Heart right ventricle (tissue), 16 donors: ENCODE measurements at regions not wholly inside any gene's neighbourhood (a gene's known extent, or its start where the extent isn't known, plus 50 kb on each side); places are given as distances from the start of the nearest gene placed in this dataset.
"Not testable (repeated sequence)": the region's sequence is repeated elsewhere in the genome, so short reads cannot be mapped to it uniquely, and the experiment has no call there.

Experiments used
- ATAC-seq, 8 donors: fragments of 200-7000 bp; cut with Tn5 transposase; one replicate each; pipeline ENCODE4 v1.9.1; 2020; ENCODE audit warnings: mild to moderate bottlenecking in 8 of 8, moderate library complexity in 8 of 8, moderate number of reproducible peaks in 1 of 8
- DNase-seq, 2 donors: peaks; one replicate each; pipeline ENCODE4 v3.0.0-alpha.2; 2020
- H3K27ac ChIP-seq, 10 donors: fragments of 200-600 bp; sonication (generic) in 2 of 10; one replicate each; pipeline versions ENCODE4 v1.5.0 to v1.8.0; 2020 to 2022; ENCODE audit warnings: mild to moderate bottlenecking in 3 of 10
- H3K27me3 ChIP-seq, 7 donors: fragments of 200-600 bp; one replicate each; pipeline ENCODE4 v1.8.0; 2021 to 2022; ENCODE audit warnings: mild to moderate bottlenecking in 2 of 7
- H3K36me3 ChIP-seq, 9 donors: fragments of 200-600 bp; sonication (generic) in 1 of 9; one replicate each; pipeline versions ENCODE4 v1.5.0 to v1.8.0; 2020 to 2022; ENCODE audit warnings: mild to moderate bottlenecking in 2 of 9
- H3K4me1 ChIP-seq, 9 donors: fragments of 200-600 bp; sonication (generic) in 1 of 9; one replicate each; pipeline versions ENCODE4 v1.5.0 to v1.8.0; 2020 to 2022; ENCODE audit warnings: mild to moderate bottlenecking in 4 of 9
- H3K4me3 ChIP-seq, 10 donors: fragments of 200-600 bp; sonication (generic) in 2 of 10; one replicate each; pipeline versions ENCODE4 v1.5.0 to v1.8.0; 2020 to 2022; ENCODE audit warnings: mild to moderate bottlenecking in 7 of 10, moderate library complexity in 2 of 10
- H3K9me3 ChIP-seq, 11 donors: fragments of 200-600 bp in 10 of 11; sonication (generic) in 2 of 11; one replicate each; pipeline versions ENCODE4 v1.5.0 to v1.8.0; 2013 to 2022; ENCODE audit warnings: mild to moderate bottlenecking in 2 of 11, control low read depth in 1 of 11, moderate library complexity in 1 of 11
- CTCF ChIP-seq, 9 donors: fragments of 200-600 bp; sonication (generic) in 2 of 9; IDR thresholded peaks; one replicate each; pipeline versions ENCODE4 v1.5.0 to v1.8.0; 2021 to 2022; ENCODE audit warnings: antibody characterized with exemption in 9 of 9, mild to moderate bottlenecking in 5 of 9, moderate library complexity in 1 of 9
- WGBS, 2 donors: extraction: QIAGEN DNeasy Blood & Tissue Kit; methylation state at CpG; one replicate each; pipeline ENCODE4 v1.1.7; 2013; ENCODE audit warnings: inconsistent platforms in 1 of 2; 5-methylcytosine and 5-hydroxymethylcytosine counted together
- intact Hi-C, 10 donors: fragments of 100-400 bp; cut with DNase I; formaldehyde crosslinking; loops; one replicate each; pipeline versions ENCODE4 v1.11.1 to v1.14.2; 2022
- donor health status: Arrhythmogenic right ventricular cardiomyopathy.
- donor health status: ischemic (EF 13 %, LVEDD 7.1; RV severe dilation, severe dysfunction).
- donor health status: healthy with polysubstance abuse.
- donor health status: DM: no; HTN: yes; CAD: no.
- donor health status: DM: no; HTN: no; CAD: no.
- donor health status: ischemic (EF 25% LVEDD 6.9; RV normal size, moderate dysfunction).
- donor health status: ischemic (EF 25% LVEDD 5.7; RV mildly dilated, moderate dysfunction).
- donor health status: healthy.
- donor health status: DM: yes; HTN: yes; CAD: no.
- donor health status: Ischemic cardiomyopathy.
- donor health status: ischemic (EF 35%, LVEDD 5.7; RV mildly dilated, moderate dysfunction).
- donor health status: nonischemic (EF 11% LVEDD 7.7; RV severe dilation, severe dysfunction).
- donor health status: DM: yes; HTN: yes; CAD: no.
- donor health status: PGD.
- donor health status: ischemic (EF 29% LVEDD 5.4; RV normal size, mild dysfunction).
- donor health status: nonischemic (EF 23%, LVEDD 6.1; RV moderate dilation, normal function).

- Histone ChIP-seq H3K36me3 (no peaks in the 10 kb centered on the region), H3K4me3 (no peak overlapping the region), H3K9me3 (peaks cover 0 to 27% (median 0%) of the 10 kb centered on the region in 11 donors), H3K4me1 (peaks cover 0 to 16% (median 3%) of the 10 kb centered on the region in 9 donors), H3K27me3 (no peaks in the 10 kb centered on the region), H3K27ac (no peak overlapping the region)
- intact Hi-C loops: no loop called here
- TF ChIP-seq CTCF (IDR thresholded peaks at IDR 0.05): no peak
- ATAC-seq: peak in 4 of 8 donors; percentile 20 to 67 (median 58)
- WGBS, 2 donors: 63 to 76% methylated on average over 1 of the region's 1 CpG
- no peak for DNase-seq
Measured at GRCh38 chr3:26018889-26019288, 229.0 kb downstream of the OXSM start.

- DNase-seq, H3K4me3 ChIP-seq, H3K27ac ChIP-seq, H3K4me1 ChIP-seq, ATAC-seq, intact Hi-C loops, H3K36me3 ChIP-seq, H3K27me3 ChIP-seq: not testable (repeated sequence)
- 94 to 96% methylated on average over 3 of the region's 3 CpGs for WGBS, 2 donors
- peaks cover 0 to 53% (median 0%) of the 10 kb centered on the region in 11 donors for H3K9me3 ChIP-seq
Measured at GRCh38 chr3:26024206-26024605, 234.3 kb downstream of the OXSM start.

- no peak for TF ChIP-seq CTCF (IDR thresholded peaks at IDR 0.05)
- 79 to 88% methylated on average over 2 of the region's 2 CpGs for WGBS, 2 donors
- no peak for ATAC-seq
Measured at GRCh38 chr3:26029321-26029720, 239.4 kb downstream of the OXSM start.

GRCh38 chr3:26042126-26042525, 252.2 kb downstream of the OXSM start:
- H3K27ac ChIP-seq, intact Hi-C loops, H3K4me3 ChIP-seq, H3K36me3 ChIP-seq, H3K4me1 ChIP-seq, ATAC-seq, H3K27me3 ChIP-seq: not testable (repeated sequence)
- WGBS, 2 donors: 89 to 94% methylated on average over 12 of the region's 12 CpGs
- DNase-seq: peak in 1 of 2 donors; percentile 6
- H3K9me3 ChIP-seq: peaks cover 0 to 44% (median 0%) of the 10 kb centered on the region in 11 donors

More at GRCh38 chr3:26029321-26029720, 239.4 kb downstream of the OXSM start:
- Histone ChIP-seq H3K27ac (no peak overlapping the region), H3K36me3 (no peaks in the 10 kb centered on the region), H3K9me3 (peaks cover 0 to 32% (median 7%) of the 10 kb centered on the region in 11 donors), H3K4me3 (no peak overlapping the region), H3K27me3 (no peaks in the 10 kb centered on the region), H3K4me1 (no peaks in the 10 kb centered on the region)
- no peak for DNase-seq
- intact Hi-C loops: no loop called here

GRCh38 chr3:26049951-26050350, 260.1 kb downstream of the OXSM start:
- ATAC-seq (no peak), DNase-seq (no peak)
- H3K36me3 ChIP-seq: no peaks in the 10 kb centered on the region
- no peak for TF ChIP-seq CTCF (IDR thresholded peaks at IDR 0.05)
- WGBS, 2 donors: 43 to 59% methylated on average over 1 of the region's 1 CpG
- H3K27me3 ChIP-seq: no peaks in the 10 kb centered on the region
- H3K4me3 ChIP-seq: no peak overlapping the region
- H3K9me3 ChIP-seq: peaks cover 0 to 9% (median 0%) of the 10 kb centered on the region in 11 donors
- intact Hi-C loops: no loop called here
- H3K27ac ChIP-seq: no peak overlapping the region
- H3K4me1 ChIP-seq: no peaks in the 10 kb centered on the region
